Sigmoid colon (tissue), 6 donors: ENCODE measurements at regions not wholly inside any gene's neighbourhood (a gene's known extent, or its start where the extent isn't known, plus 50 kb on each side); places are given as distances from the start of the nearest gene placed in this dataset.

Experiments used
- DNase-seq: peaks from one replicate; pipeline ENCODE4 v3.0.0-alpha.2; 2019
- H3K27ac ChIP-seq, 4 donors: fragments of 200-600 bp; sonication (generic); one replicate each; pipeline ENCODE4 v1.5.1; 2016 to 2019; ENCODE audit warnings: mild to moderate bottlenecking in 1 of 4
- H3K27me3 ChIP-seq, 3 donors: fragments of 200-600 bp; sonication (generic); one replicate each; pipeline ENCODE4 v1.5.1; 2019; ENCODE audit warnings: mild to moderate bottlenecking in 1 of 3
- H3K36me3 ChIP-seq, 4 donors: fragments of 200-600 bp; sonication (generic); one replicate each; pipeline ENCODE4 v1.5.1; 2016 to 2019
- H3K4me1 ChIP-seq, 4 donors: fragments of 200-600 bp; sonication (generic); one replicate each; pipeline ENCODE4 v1.5.1; 2017 to 2019
- H3K4me3 ChIP-seq, 4 donors: fragments of 200-600 bp; sonication (generic); one replicate each; pipeline ENCODE4 v1.5.1; 2017 to 2019; ENCODE audit warnings: mild to moderate bottlenecking in 2 of 4, moderate library complexity in 1 of 4
- H3K9me3 ChIP-seq, 4 donors: fragments of 200-600 bp in 3 of 4; sonication (generic) in 3 of 4; one replicate each; pipeline versions ENCODE4 v1.5.1 to v1.6.1; 2013 to 2019
- EP300 ChIP-seq, 4 donors: sonication (generic); formaldehyde crosslinking; IDR thresholded peaks; one replicate each; pipeline ENCODE4 v1.6.1; 2017; ENCODE audit warnings: antibody characterized with exemption in 4 of 4
- POLR2A ChIP-seq, 2 donors: fragments of 450-650 bp; IDR thresholded peaks; one replicate each; pipeline ENCODE4 v1.6.1; 2016; ENCODE audit warnings: antibody characterized with exemption in 2 of 2, mild to moderate bottlenecking in 2 of 2, moderate library complexity in 2 of 2
- POLR2AphosphoS5 ChIP-seq, 4 donors: sonication (generic); formaldehyde crosslinking; IDR thresholded peaks; one replicate each; pipeline ENCODE4 v1.6.1; 2017; ENCODE audit warnings: antibody characterized with exemption in 4 of 4
- WGBS, 2 donors: extraction: QIAGEN DNeasy Blood & Tissue Kit; methylation state at CpG; one replicate each; pipeline ENCODE4 v1.1.7; 2013; 5-methylcytosine and 5-hydroxymethylcytosine counted together
- intact Hi-C: fragments of 100-400 bp; cut with DNase I; formaldehyde crosslinking; loops from one replicate; pipeline ENCODE4 v1.15.1; 2023
- TF ChIP-seq, protein P1 (sequence below), 4 experiments: fragments of 450-650 bp in 3 of 4; fragments of 200-600 bp in 1 of 4; IDR thresholded peaks; one replicate each; pipeline ENCODE4 v1.5.1; 2016 to 2019; ENCODE audit warnings: antibody characterized with exemption in 4 of 4, mild to moderate bottlenecking in 3 of 4, moderate library complexity in 2 of 4
- donor health status: healthy with polysubstance abuse.
- donor health status: healthy.

GRCh38 chr3:23697416-23697815 lies 108.3 kb upstream of the UBE2E1 start:
- H3K4me3 ChIP-seq = no peak overlapping the region
- no peaks in the 10 kb centered on the region for H3K9me3 ChIP-seq
- H3K36me3 ChIP-seq = no peaks in the 10 kb centered on the region
- intact Hi-C loops = no loop called here
- no peaks in the 10 kb centered on the region for H3K4me1 ChIP-seq
- 24 to 68% methylated on average over 9 of the region's 9 CpGs for WGBS, 2 donors
- TF ChIP-seq POLR2A (IDR thresholded peaks at IDR 0.05) (no peak), POLR2AphosphoS5 (IDR thresholded peaks at IDR 0.05) (no peak), EP300 (IDR thresholded peaks at IDR 0.05) (no peak)
- TF ChIP-seq, protein P1, sequence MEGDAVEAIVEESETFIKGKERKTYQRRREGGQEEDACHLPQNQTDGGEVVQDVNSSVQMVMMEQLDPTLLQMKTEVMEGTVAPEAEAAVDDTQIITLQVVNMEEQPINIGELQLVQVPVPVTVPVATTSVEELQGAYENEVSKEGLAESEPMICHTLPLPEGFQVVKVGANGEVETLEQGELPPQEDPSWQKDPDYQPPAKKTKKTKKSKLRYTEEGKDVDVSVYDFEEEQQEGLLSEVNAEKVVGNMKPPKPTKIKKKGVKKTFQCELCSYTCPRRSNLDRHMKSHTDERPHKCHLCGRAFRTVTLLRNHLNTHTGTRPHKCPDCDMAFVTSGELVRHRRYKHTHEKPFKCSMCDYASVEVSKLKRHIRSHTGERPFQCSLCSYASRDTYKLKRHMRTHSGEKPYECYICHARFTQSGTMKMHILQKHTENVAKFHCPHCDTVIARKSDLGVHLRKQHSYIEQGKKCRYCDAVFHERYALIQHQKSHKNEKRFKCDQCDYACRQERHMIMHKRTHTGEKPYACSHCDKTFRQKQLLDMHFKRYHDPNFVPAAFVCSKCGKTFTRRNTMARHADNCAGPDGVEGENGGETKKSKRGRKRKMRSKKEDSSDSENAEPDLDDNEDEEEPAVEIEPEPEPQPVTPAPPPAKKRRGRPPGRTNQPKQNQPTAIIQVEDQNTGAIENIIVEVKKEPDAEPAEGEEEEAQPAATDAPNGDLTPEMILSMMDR (IDR thresholded peaks at IDR 0.05) = no peak
- no peak overlapping the region for H3K27ac ChIP-seq
- no peaks in the 10 kb centered on the region for H3K27me3 ChIP-seq
- no peak for DNase-seq

DNA sequence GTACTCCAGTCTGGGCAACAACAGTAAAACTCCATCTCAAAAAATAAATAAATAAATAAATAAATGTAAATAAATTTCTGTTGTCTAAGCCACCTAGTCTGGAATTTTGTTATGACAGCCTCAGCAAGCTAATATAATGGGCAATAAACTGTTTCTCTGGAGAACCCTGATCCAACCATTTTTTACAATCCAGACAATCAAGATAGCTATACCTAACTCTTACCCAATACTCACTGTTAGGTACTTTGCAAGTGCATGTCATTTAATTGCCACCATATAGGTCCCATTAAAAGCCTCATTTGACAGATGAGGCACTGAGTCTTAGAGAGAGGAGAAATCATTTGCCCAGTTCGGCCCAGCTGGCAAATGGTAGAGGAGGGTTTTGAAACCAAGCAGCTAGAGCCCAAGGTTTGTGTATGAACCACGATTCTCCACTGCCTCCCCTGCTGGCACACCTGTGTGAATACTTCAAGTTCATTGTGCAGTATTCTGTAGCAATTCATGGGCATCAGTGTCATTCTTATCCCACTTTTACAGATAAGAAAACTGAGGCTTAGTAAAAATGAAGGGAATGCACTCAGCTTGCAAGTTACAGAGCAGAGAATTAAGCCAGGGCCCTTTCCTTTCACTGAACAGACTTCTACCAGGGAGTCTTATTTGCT lies 107.0 kb upstream of the UBE2E1 start:
- Histone ChIP-seq H3K9me3 (no peaks in the 10 kb centered on the region), H3K27me3 (no peaks in the 10 kb centered on the region), H3K27ac (no peak overlapping the region), H3K4me1 (no peaks in the 10 kb centered on the region), H3K4me3 (no peak overlapping the region), H3K36me3 (no peaks in the 10 kb centered on the region)
- 15 to 62% methylated on average over 2 of the region's 2 CpGs for WGBS, 2 donors
- no peak for TF ChIP-seq EP300 (IDR thresholded peaks at IDR 0.05)
- no peak for TF ChIP-seq POLR2AphosphoS5 (IDR thresholded peaks at IDR 0.05)
- TF ChIP-seq POLR2A (IDR thresholded peaks at IDR 0.05) = no peak
- TF ChIP-seq, protein P1 (IDR thresholded peaks at IDR 0.05) = no peak
- no peak for DNase-seq
- intact Hi-C loops = no loop called here

- Histone ChIP-seq H3K4me3 (no peak overlapping the region), H3K27me3 (no peaks in the 10 kb centered on the region), H3K4me1 (no peaks in the 10 kb centered on the region), H3K9me3 (no peaks in the 10 kb centered on the region), H3K36me3 (no peaks in the 10 kb centered on the region), H3K27ac (no peak overlapping the region)
- WGBS, 2 donors = 66 to 88% methylated on average over 4 of the region's 4 CpGs
- TF ChIP-seq EP300 (IDR thresholded peaks at IDR 0.05) (no peak), POLR2AphosphoS5 (IDR thresholded peaks at IDR 0.05) (no peak), POLR2A (IDR thresholded peaks at IDR 0.05) (no peak)
- TF ChIP-seq, protein P1 (IDR thresholded peaks at IDR 0.05) = no peak
- DNase-seq = no peak
- intact Hi-C loops = no loop called here
Measured at GRCh38 chr3:23700616-23701015, 105.1 kb upstream of the UBE2E1 start.

GRCh38 chr3:23701716-23702597 lies 103.8 kb upstream of the UBE2E1 start:
- H3K4me3 ChIP-seq = no peak overlapping the region
- DNase-seq = no peak
- H3K27ac ChIP-seq = no peak overlapping the region
- H3K9me3 ChIP-seq = no peaks in the 10 kb centered on the region
- no peaks in the 10 kb centered on the region for H3K36me3 ChIP-seq
- WGBS, 2 donors = 15 to 46% methylated on average over 9 of the region's 9 CpGs
- H3K27me3 ChIP-seq = no peaks in the 10 kb centered on the region
- H3K4me1 ChIP-seq = no peaks in the 10 kb centered on the region
- TF ChIP-seq EP300 (IDR thresholded peaks at IDR 0.05) = no peak
- no peak for TF ChIP-seq POLR2A (IDR thresholded peaks at IDR 0.05)
- TF ChIP-seq, protein P1 (IDR thresholded peaks at IDR 0.05) = no peak
- TF ChIP-seq POLR2AphosphoS5 (IDR thresholded peaks at IDR 0.05) = no peak
- intact Hi-C loops = no loop called here
